ENCODE measurements at regions not wholly inside any gene's neighbourhood (a gene's known extent, or its start where the extent isn't known, plus 50 kb on each side); places are given as distances from the start of the nearest gene placed in this dataset.

GRCh38 chr20:23244916-23245552, 105.6 kb upstream of the NXT1 start:
- H3K9ac ChIP-seq (ENCODE audit: low read depth in 2 of 2, low read length in 2 of 2), result no peak overlapping the region
- H3K9me3 ChIP-seq, result no peaks in the 10 kb centered on the region
- no peaks in the 10 kb centered on the region for H3K4me1 ChIP-seq
- no peak for TF ChIP-seq CTCF (IDR thresholded peaks at IDR 0.05)
- no peak overlapping the region for H3K4me3 ChIP-seq
- no peak overlapping the region for H3K27ac ChIP-seq
- no peaks in the 10 kb centered on the region for H3K27me3 ChIP-seq
- intact Hi-C loops (cut with DNase I), result no loop called here
- no peaks in the 10 kb centered on the region for H3K36me3 ChIP-seq
- DNase-seq, result no peak

- intact Hi-C loops (cut with DNase I), result no loop called here
- no peak overlapping the region for H3K4me3 ChIP-seq
- H3K4me1 ChIP-seq, result no peaks in the 10 kb centered on the region
- H3K27me3 ChIP-seq, result no peaks in the 10 kb centered on the region
- H3K9me3 ChIP-seq, result no peaks in the 10 kb centered on the region
- no peak overlapping the region for H3K9ac ChIP-seq (ENCODE audit: low read depth in 2 of 2, low read length in 2 of 2)
- no peaks in the 10 kb centered on the region for H3K36me3 ChIP-seq
- no peak for DNase-seq
- no peak for TF ChIP-seq CTCF (IDR thresholded peaks at IDR 0.05)
- peak overlapping the region; percentile 7 for H3K27ac ChIP-seq
Measured at GRCh38 chr20:23244156-23244915, 106.3 kb upstream of the NXT1 start.

GRCh38 chr20:23243791-23244155, 106.8 kb upstream of the NXT1 start:
- no peak overlapping the region for H3K9ac ChIP-seq (ENCODE audit: low read depth in 2 of 2, low read length in 2 of 2)
- intact Hi-C loops (cut with DNase I), result no loop called here
- H3K4me1 ChIP-seq, result no peaks in the 10 kb centered on the region
- no peaks in the 10 kb centered on the region for H3K27me3 ChIP-seq
- DNase-seq, result no peak
- no peak overlapping the region for H3K4me3 ChIP-seq
- no peaks in the 10 kb centered on the region for H3K36me3 ChIP-seq
- H3K9me3 ChIP-seq, result no peaks in the 10 kb centered on the region
- no peak for TF ChIP-seq CTCF (IDR thresholded peaks at IDR 0.05)
- H3K27ac ChIP-seq, result peak overlapping the region; percentile 7

GRCh38 chr20:23242556-23243180, 107.9 kb upstream of the NXT1 start:
- TF ChIP-seq CTCF (IDR thresholded peaks at IDR 0.05), result no peak
- Histone ChIP-seq H3K9ac (ENCODE audit: low read depth in 2 of 2, low read length in 2 of 2) (no peak overlapping the region), H3K9me3 (no peaks in the 10 kb centered on the region), H3K4me3 (no peak overlapping the region), H3K27me3 (no peaks in the 10 kb centered on the region), H3K36me3 (no peaks in the 10 kb centered on the region), H3K4me1 (no peaks in the 10 kb centered on the region), H3K27ac (no peak overlapping the region)
- no peak for DNase-seq
- intact Hi-C loops (cut with DNase I), result no loop called here

GRCh38 chr20:23242104-23242503, 108.5 kb upstream of the NXT1 start:
- Histone ChIP-seq H3K4me1 (no peaks in the 10 kb centered on the region), H3K27me3 (no peaks in the 10 kb centered on the region)
- intact Hi-C loops (cut with DNase I), result no loop called here

More at GRCh38 chr20:23242104-23242503, 108.5 kb upstream of the NXT1 start:
- Histone ChIP-seq H3K36me3 (no peaks in the 10 kb centered on the region), H3K9me3 (no peaks in the 10 kb centered on the region), H3K9ac (ENCODE audit: low read depth in 2 of 2, low read length in 2 of 2) (no peak overlapping the region), H3K27ac (no peak overlapping the region), H3K4me3 (no peak overlapping the region)
- TF ChIP-seq CTCF (IDR thresholded peaks at IDR 0.05), result no peak
- no peak for DNase-seq
